ENCODE measurements at regions not wholly inside any gene's neighbourhood (a gene's known extent, or its start where the extent isn't known, plus 50 kb on each side); places are given as distances from the start of the nearest gene placed in this dataset.

DNA sequence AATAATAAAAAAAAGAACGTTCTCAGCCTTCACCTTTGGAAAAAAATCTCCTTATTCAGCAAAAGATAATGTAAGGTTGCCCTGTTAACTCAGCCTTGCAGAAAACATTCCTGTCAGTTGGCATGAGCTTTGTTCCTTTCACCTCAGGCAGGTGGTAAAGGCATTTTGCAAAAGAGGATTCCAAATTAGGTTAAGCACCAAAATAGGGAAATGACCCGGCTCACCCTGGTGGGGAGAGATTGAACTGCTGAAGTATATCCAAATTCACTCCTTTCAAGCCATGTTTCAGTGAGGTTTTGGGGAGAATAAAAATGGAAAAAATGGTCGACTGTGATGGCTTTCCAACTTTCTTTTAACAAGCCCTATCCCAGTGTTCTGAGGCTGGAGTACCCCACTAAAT lies 1988.8 kb upstream of the PIK3C3 start:
- WGBS, 2 donors, result 54 to 62% methylated on average over 3 of the region's 3 CpGs
- Histone ChIP-seq H3K4me1 (no peaks in the 10 kb centered on the region), H3K36me3 (no peaks in the 10 kb centered on the region), H3K27ac (no peak overlapping the region), H3K4me3 (no peak overlapping the region), H3K9me3 (no peaks in the 10 kb centered on the region), H3K27me3 (no peaks in the 10 kb centered on the region)
- TF ChIP-seq, protein P1, sequence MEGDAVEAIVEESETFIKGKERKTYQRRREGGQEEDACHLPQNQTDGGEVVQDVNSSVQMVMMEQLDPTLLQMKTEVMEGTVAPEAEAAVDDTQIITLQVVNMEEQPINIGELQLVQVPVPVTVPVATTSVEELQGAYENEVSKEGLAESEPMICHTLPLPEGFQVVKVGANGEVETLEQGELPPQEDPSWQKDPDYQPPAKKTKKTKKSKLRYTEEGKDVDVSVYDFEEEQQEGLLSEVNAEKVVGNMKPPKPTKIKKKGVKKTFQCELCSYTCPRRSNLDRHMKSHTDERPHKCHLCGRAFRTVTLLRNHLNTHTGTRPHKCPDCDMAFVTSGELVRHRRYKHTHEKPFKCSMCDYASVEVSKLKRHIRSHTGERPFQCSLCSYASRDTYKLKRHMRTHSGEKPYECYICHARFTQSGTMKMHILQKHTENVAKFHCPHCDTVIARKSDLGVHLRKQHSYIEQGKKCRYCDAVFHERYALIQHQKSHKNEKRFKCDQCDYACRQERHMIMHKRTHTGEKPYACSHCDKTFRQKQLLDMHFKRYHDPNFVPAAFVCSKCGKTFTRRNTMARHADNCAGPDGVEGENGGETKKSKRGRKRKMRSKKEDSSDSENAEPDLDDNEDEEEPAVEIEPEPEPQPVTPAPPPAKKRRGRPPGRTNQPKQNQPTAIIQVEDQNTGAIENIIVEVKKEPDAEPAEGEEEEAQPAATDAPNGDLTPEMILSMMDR (IDR thresholded peaks at IDR 0.05), result no peak
- no peak for DNase-seq (ENCODE audit: low spot score in 2 of 2)

DNA sequence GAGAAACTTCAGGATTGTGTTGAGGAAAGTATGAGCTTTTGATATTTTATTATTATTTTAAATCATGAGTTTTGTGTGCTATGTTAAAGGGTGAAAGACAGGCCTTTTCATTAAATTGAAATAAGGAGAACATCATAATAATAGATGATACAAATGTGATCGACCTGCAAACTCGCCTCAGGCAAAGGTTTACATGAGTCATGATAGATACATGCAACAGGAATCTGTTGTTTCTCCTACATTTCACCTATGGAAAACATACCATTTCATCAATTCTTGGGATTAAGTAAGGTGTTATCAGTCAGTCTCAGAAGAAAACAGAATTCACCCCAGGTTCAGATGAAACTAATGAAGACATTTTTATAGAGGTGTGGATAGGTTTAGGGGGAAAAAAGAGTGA lies 1992.5 kb upstream of the PIK3C3 start:
- Histone ChIP-seq H3K9me3 (no peaks in the 10 kb centered on the region), H3K4me1 (no peaks in the 10 kb centered on the region), H3K27me3 (no peaks in the 10 kb centered on the region), H3K36me3 (no peaks in the 10 kb centered on the region), H3K27ac (no peak overlapping the region), H3K4me3 (no peak overlapping the region)
- DNase-seq (ENCODE audit: low spot score in 2 of 2), result no peak
- TF ChIP-seq POLR2A (IDR thresholded peaks at IDR 0.05) (no peak), EP300 (IDR thresholded peaks at IDR 0.05) (no peak)
- TF ChIP-seq, protein P1 (IDR thresholded peaks at IDR 0.05), result no peak
- WGBS, 2 donors, result 61 to 79% methylated on average over 2 of the region's 2 CpGs

DNA sequence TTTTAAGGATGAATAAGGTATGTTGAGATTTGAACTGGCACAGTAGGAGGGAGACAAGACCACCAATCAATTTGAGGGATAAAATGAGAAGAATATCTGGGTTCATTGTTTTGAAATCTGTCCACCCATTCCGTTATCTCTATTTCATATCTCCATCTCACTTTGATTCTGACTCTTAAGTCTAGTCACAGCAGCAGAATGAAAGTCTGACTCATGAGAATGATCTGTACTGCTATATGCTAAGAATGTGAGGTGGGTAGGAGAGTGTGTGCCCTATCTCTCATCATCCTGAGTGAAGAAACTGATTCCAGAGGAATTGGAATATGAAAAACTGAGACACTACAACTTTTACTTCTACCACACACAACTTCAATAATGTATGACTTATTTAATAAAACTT lies 1994.5 kb upstream of the PIK3C3 start:
- WGBS, 2 donors, result 89 to 93% methylated on average over 1 of the region's 1 CpG
- DNase-seq (ENCODE audit: low spot score in 2 of 2), result no peak
- Histone ChIP-seq H3K9me3 (no peaks in the 10 kb centered on the region), H3K36me3 (no peaks in the 10 kb centered on the region), H3K27me3 (no peaks in the 10 kb centered on the region), H3K27ac (no peak overlapping the region), H3K4me1 (no peaks in the 10 kb centered on the region), H3K4me3 (no peak overlapping the region)
- TF ChIP-seq EP300 (IDR thresholded peaks at IDR 0.05), result no peak
- TF ChIP-seq POLR2A (IDR thresholded peaks at IDR 0.05), result no peak
- TF ChIP-seq, protein P1 (IDR thresholded peaks at IDR 0.05), result no peak

DNA sequence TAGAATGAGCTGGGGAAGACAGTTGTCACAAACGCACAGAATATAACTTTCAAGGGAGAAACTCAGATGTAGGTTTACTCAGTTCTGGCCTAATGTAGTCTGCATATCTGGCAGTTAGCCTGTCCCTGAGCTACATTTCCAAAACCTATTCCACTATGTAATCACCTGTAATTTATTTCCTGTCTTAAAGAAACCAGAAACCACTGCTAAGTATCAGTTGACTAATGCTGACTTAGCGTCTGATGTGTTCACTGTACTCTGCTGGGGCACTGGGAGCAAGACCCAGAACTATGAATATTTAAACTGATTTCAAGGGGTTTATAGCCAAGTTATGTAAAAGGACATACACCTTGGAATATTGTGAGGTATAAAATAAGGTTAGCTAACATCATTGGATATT lies 1995.2 kb upstream of the PIK3C3 start:
- Histone ChIP-seq H3K27ac (no peak overlapping the region), H3K4me3 (no peak overlapping the region), H3K27me3 (no peaks in the 10 kb centered on the region), H3K9me3 (no peaks in the 10 kb centered on the region), H3K36me3 (no peaks in the 10 kb centered on the region), H3K4me1 (no peaks in the 10 kb centered on the region)
- TF ChIP-seq, protein P1 (IDR thresholded peaks at IDR 0.05), result no peak
- TF ChIP-seq EP300 (IDR thresholded peaks at IDR 0.05), result no peak
- no peak for TF ChIP-seq POLR2A (IDR thresholded peaks at IDR 0.05)
- no peak for DNase-seq (ENCODE audit: low spot score in 2 of 2)
- WGBS, 2 donors, result 75% methylated on average over 2 of the region's 2 CpGs

DNA sequence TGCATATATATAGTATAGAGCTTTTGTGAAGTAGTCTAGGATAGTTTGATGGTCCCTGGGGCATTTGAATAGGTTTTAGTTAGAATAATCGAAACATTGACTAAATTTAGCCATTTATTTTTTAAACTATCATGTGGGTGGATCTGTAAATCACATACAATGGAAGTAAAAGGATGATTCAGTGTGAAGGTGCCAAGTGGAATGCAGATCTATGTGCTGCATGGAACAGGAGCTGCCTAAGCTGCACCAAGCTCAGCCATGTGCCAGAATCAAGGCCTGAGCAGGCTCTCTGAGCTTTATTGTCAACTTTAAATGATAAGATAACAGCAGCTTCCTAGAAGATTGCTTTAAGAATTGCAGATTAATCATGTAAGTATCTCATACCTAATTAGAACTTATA lies 1996.2 kb upstream of the PIK3C3 start:
- H3K4me1 ChIP-seq, result no peaks in the 10 kb centered on the region
- H3K36me3 ChIP-seq, result no peaks in the 10 kb centered on the region
- 69 to 73% methylated on average over 1 of the region's 1 CpG for WGBS, 2 donors
- H3K9me3 ChIP-seq, result no peaks in the 10 kb centered on the region
- no peak for TF ChIP-seq POLR2A (IDR thresholded peaks at IDR 0.05)
- no peak overlapping the region for H3K27ac ChIP-seq
- no peaks in the 10 kb centered on the region for H3K27me3 ChIP-seq
- no peak overlapping the region for H3K4me3 ChIP-seq
- DNase-seq (ENCODE audit: low spot score in 2 of 2), result no peak

DNA sequence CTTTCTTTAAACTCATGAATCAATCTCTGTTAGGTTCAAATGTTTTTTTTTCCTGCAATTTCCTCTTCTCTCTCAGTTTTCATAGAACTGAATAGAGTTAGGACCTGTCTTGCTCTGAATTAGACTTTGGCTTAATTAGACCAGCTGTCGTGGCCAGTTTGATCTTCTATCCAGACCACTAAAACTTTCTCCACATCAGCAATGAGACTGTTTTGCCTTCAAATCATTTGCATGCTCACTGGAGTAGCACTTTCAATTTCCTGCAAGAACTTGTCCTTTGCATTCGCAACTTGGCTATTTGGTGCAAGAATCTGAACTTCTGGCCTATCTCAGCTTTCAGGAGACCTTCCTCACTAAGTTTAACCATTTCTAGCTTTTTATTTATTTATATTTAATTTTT lies 2002.2 kb upstream of the PIK3C3 start:
- Histone ChIP-seq H3K4me1 (no peaks in the 10 kb centered on the region), H3K27me3 (no peaks in the 10 kb centered on the region), H3K27ac (no peak overlapping the region), H3K9me3 (no peaks in the 10 kb centered on the region), H3K36me3 (no peaks in the 10 kb centered on the region), H3K4me3 (no peak overlapping the region)
- no peak for DNase-seq (ENCODE audit: low spot score in 2 of 2)
- 84 to 85% methylated on average over 2 of the region's 2 CpGs for WGBS, 2 donors
- TF ChIP-seq, protein P1 (IDR thresholded peaks at IDR 0.05), result no peak
- TF ChIP-seq POLR2A (IDR thresholded peaks at IDR 0.05), result no peak
- TF ChIP-seq EP300 (IDR thresholded peaks at IDR 0.05), result no peak
